HEK293T (cell line): ENCODE measurements at regions not wholly inside any gene's neighbourhood (a gene's known extent, or its start where the extent isn't known, plus 50 kb on each side); places are given as distances from the start of the nearest gene placed in this dataset.

Experiments used
- ARNT ChIP-seq: fragments of 450-650 bp; IDR thresholded peaks from 2 replicates; pipeline ENCODE4 v1.6.1; 2017; ENCODE audit warnings: mild to moderate bottlenecking
- BHLHE40 ChIP-seq: fragments of 450-650 bp; IDR thresholded peaks from 2 replicates; pipeline ENCODE4 v1.6.1; 2016; ENCODE audit warnings: mild to moderate bottlenecking, moderate library complexity, borderline replicate concordance
- CTBP1 ChIP-seq: fragments of 450-650 bp; IDR thresholded peaks from 2 replicates; pipeline ENCODE4 v1.6.1; 2016; ENCODE audit warnings: borderline replicate concordance
- ELF4 ChIP-seq: fragments of 450-650 bp; IDR thresholded peaks from 2 replicates; pipeline ENCODE4 v1.6.1; 2017; ENCODE audit warnings: antibody characterized with exemption
- FOXA1 ChIP-seq: fragments of 450-650 bp; IDR thresholded peaks from 2 replicates; pipeline ENCODE4 v1.6.1; 2016; ENCODE audit warnings: mild to moderate bottlenecking
- FOXM1 ChIP-seq: fragments of 450-650 bp; IDR thresholded peaks from 2 replicates; pipeline ENCODE4 v1.6.1; 2017; ENCODE audit warnings: mild to moderate bottlenecking, borderline replicate concordance
- HDGF ChIP-seq: fragments of 450-650 bp; IDR thresholded peaks from 2 replicates; pipeline ENCODE4 v1.6.1; 2017; ENCODE audit warnings: antibody characterized with exemption, borderline replicate concordance
- L3MBTL2 ChIP-seq: fragments of 450-650 bp; conservative IDR thresholded peaks from 2 replicates; pipeline ENCODE4 v1.6.1; 2016; ENCODE audit warnings: mild to moderate bottlenecking
- NFRKB ChIP-seq: fragments of 450-650 bp; IDR thresholded peaks from 2 replicates; pipeline ENCODE4 v1.6.1; 2016; ENCODE audit warnings: mild to moderate bottlenecking, moderate library complexity
- PKNOX1 ChIP-seq: fragments of 450-650 bp; IDR thresholded peaks from 2 replicates; pipeline ENCODE4 v1.6.1; 2016
- SP1 ChIP-seq: fragments of 450-650 bp; IDR thresholded peaks from 2 replicates; pipeline ENCODE4 v1.6.1; 2017
- SUZ12 ChIP-seq: fragments of 450-650 bp; IDR thresholded peaks from 2 replicates; pipeline ENCODE4 v1.6.1; 2016; ENCODE audit warnings: mild to moderate bottlenecking
- TARDBP ChIP-seq: fragments of 450-650 bp; IDR thresholded peaks from 2 replicates; pipeline ENCODE4 v1.6.1; 2016

- no peak for TF ChIP-seq BHLHE40
- no peak for TF ChIP-seq CTBP1
- no peak for TF ChIP-seq ARNT
- no peak for TF ChIP-seq TARDBP
- TF ChIP-seq PKNOX1, result no peak
- no peak for TF ChIP-seq ELF4
- TF ChIP-seq HDGF, result no peak
- TF ChIP-seq FOXA1, result no peak
- no peak for TF ChIP-seq SP1
- no peak for TF ChIP-seq NFRKB
- TF ChIP-seq FOXM1, result no peak
- TF ChIP-seq SUZ12, result no peak
- TF ChIP-seq L3MBTL2, result no peak
These were observed 76.4 kb downstream of the OAT start for GRCh38 chr10:124342136-124342820.
